ENCODE measurements at regions not wholly inside any gene's neighbourhood (a gene's known extent, or its start where the extent isn't known, plus 50 kb on each side); places are given as distances from the start of the nearest gene placed in this dataset.

DNA sequence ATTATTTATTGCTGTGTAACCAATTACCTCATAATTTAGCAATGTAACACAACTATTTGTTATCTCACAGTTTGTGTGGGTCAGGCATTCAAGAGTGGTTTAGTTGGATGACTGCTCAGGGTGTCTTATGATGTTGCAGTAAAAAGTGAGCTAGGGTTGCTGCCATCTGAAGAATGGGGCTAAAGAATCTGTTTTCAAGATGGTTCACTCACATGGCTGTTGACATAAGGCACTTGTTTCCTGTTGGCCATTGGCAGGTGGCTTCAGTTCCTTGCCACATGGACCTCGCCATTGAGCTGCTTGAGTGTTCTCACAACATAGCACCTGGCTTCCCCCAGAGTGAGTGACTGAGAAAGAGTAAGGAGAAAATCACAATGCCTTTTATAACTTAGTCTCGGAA is 123.2 kb downstream of the TMEM17 start:
- Histone ChIP-seq H3K4me3 (ENCODE audit: low read length in 2 of 2) (no peak overlapping the region), H3K4me1 (ENCODE audit: control insufficient read depth in 2 of 2, insufficient read depth in 2 of 2, low read length in 2 of 2) (no peaks in the 10 kb centered on the region), H3K36me3 (ENCODE audit: control insufficient read depth in 2 of 2, insufficient read depth in 2 of 2, low read length in 1 of 2) (no peaks in the 10 kb centered on the region), H3K27ac (ENCODE audit: low read depth in 1 of 2, low read length in 1 of 2) (no peak overlapping the region), H3K27me3 (ENCODE audit: control insufficient read depth in 2 of 2, insufficient read depth in 1 of 2, low read length in 1 of 2) (no peaks in the 10 kb centered on the region), H3K9me3 (ENCODE audit: control insufficient read depth in 2 of 2, insufficient read depth in 1 of 2, low read length in 1 of 2) (peaks cover 0 to 9% of the 10 kb centered on the region in 2 donors)
- 84% methylated on average over 2 of the region's 2 CpGs for WGBS
- DNase-seq (ENCODE audit: low read depth in 6 of 9, low spot score in 9 of 9) = peak in 1 of 9 donors; percentile 15

GRCh38 chr2:62382122-62382521 is 123.9 kb downstream of the TMEM17 start:
- Histone ChIP-seq H3K27me3 (ENCODE audit: control insufficient read depth in 2 of 2, insufficient read depth in 1 of 2, low read length in 1 of 2) (no peaks in the 10 kb centered on the region), H3K4me1 (ENCODE audit: control insufficient read depth in 2 of 2, insufficient read depth in 2 of 2, low read length in 2 of 2) (no peaks in the 10 kb centered on the region), H3K9me3 (ENCODE audit: control insufficient read depth in 2 of 2, insufficient read depth in 1 of 2, low read length in 1 of 2) (peaks cover 0 to 9% of the 10 kb centered on the region in 2 donors), H3K4me3 (ENCODE audit: low read length in 2 of 2) (no peak overlapping the region), H3K36me3 (ENCODE audit: control insufficient read depth in 2 of 2, insufficient read depth in 2 of 2, low read length in 1 of 2) (no peaks in the 10 kb centered on the region), H3K27ac (ENCODE audit: low read depth in 1 of 2, low read length in 1 of 2) (no peak overlapping the region)
- DNase-seq (ENCODE audit: low read depth in 6 of 9, low spot score in 9 of 9) = no peak
- WGBS = 16% methylated on average over 2 of the region's 2 CpGs

DNA sequence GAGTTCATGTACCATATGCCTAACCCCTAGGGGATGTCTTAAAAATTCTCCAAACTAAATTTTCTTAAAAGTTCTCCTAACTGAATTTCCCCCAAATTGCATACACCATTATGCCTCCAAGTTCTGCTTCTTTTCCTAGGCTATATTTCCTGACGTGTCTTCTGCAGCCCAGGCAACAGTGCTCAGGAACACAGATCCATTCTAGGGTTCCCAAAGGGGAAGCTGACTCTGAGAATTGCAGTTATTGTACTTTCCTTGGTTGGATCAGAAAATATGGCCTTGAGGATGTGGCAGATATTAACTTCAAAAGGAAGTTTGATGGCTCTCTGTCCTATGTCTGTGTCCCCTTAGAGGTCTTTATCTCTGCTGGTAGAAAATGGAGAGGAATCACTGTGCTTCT is 124.3 kb downstream of the TMEM17 start:
- H3K36me3 ChIP-seq (ENCODE audit: control insufficient read depth in 2 of 2, insufficient read depth in 2 of 2, low read length in 1 of 2) = no peaks in the 10 kb centered on the region
- H3K27ac ChIP-seq (ENCODE audit: low read depth in 1 of 2, low read length in 1 of 2) = no peak overlapping the region
- H3K27me3 ChIP-seq (ENCODE audit: control insufficient read depth in 2 of 2, insufficient read depth in 1 of 2, low read length in 1 of 2) = no peaks in the 10 kb centered on the region
- no peak for DNase-seq (ENCODE audit: low read depth in 6 of 9, low spot score in 9 of 9)
- H3K4me1 ChIP-seq (ENCODE audit: control insufficient read depth in 2 of 2, insufficient read depth in 2 of 2, low read length in 2 of 2) = no peaks in the 10 kb centered on the region
- 98% methylated on average over 1 of the region's 1 CpG for WGBS
- H3K9me3 ChIP-seq (ENCODE audit: control insufficient read depth in 2 of 2, insufficient read depth in 1 of 2, low read length in 1 of 2) = peaks cover 0 to 8% of the 10 kb centered on the region in 2 donors
- H3K4me3 ChIP-seq (ENCODE audit: low read length in 2 of 2) = no peak overlapping the region

DNA sequence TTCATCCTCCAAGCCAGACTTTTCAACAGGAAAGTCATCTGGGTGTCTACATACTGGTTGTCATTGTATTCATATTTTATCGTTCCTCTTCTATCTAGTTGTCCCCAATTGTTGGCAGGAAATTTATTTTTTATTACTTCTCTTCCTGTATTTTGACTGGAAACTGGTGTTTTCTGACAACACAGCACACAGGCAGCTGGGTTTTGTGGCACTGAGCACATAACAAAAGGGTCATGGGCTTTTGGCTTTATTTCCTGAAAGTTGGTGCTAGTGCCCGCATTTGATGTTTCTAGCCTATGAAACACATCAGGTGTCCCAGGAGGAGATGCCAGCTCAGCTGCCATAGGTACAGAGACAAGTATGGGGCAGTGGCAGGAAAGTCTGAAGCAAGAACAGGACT is 126.4 kb downstream of the TMEM17 start:
- no peak for DNase-seq (ENCODE audit: low read depth in 6 of 9, low spot score in 9 of 9)
- H3K4me3 ChIP-seq (ENCODE audit: low read length in 2 of 2) = no peak overlapping the region
- no peaks in the 10 kb centered on the region for H3K36me3 ChIP-seq (ENCODE audit: control insufficient read depth in 2 of 2, insufficient read depth in 2 of 2, low read length in 1 of 2)
- H3K27me3 ChIP-seq (ENCODE audit: control insufficient read depth in 2 of 2, insufficient read depth in 1 of 2, low read length in 1 of 2) = no peaks in the 10 kb centered on the region
- no peaks in the 10 kb centered on the region for H3K4me1 ChIP-seq (ENCODE audit: control insufficient read depth in 2 of 2, insufficient read depth in 2 of 2, low read length in 2 of 2)
- H3K27ac ChIP-seq (ENCODE audit: low read depth in 1 of 2, low read length in 1 of 2) = no peak overlapping the region
- WGBS = 47% methylated on average over 2 of the region's 2 CpGs
- no peaks in the 10 kb centered on the region for H3K9me3 ChIP-seq (ENCODE audit: control insufficient read depth in 2 of 2, insufficient read depth in 1 of 2, low read length in 1 of 2)

- DNase-seq (ENCODE audit: low read depth in 6 of 9, low spot score in 9 of 9) = no peak
- Histone ChIP-seq H3K27ac (ENCODE audit: low read depth in 1 of 2, low read length in 1 of 2) (no peak overlapping the region), H3K9me3 (ENCODE audit: control insufficient read depth in 2 of 2, insufficient read depth in 1 of 2, low read length in 1 of 2) (peaks cover 0 to 5% of the 10 kb centered on the region in 2 donors), H3K27me3 (ENCODE audit: control insufficient read depth in 2 of 2, insufficient read depth in 1 of 2, low read length in 1 of 2) (no peaks in the 10 kb centered on the region), H3K4me3 (ENCODE audit: low read length in 2 of 2) (no peak overlapping the region), H3K4me1 (ENCODE audit: control insufficient read depth in 2 of 2, insufficient read depth in 2 of 2, low read length in 2 of 2) (no peaks in the 10 kb centered on the region), H3K36me3 (ENCODE audit: control insufficient read depth in 2 of 2, insufficient read depth in 2 of 2, low read length in 1 of 2) (no peaks in the 10 kb centered on the region)
- WGBS = 96% methylated on average over 1 of the region's 1 CpG
These were observed 130.9 kb downstream of the TMEM17 start for GRCh38 chr2:62375113-62375420.

DNA sequence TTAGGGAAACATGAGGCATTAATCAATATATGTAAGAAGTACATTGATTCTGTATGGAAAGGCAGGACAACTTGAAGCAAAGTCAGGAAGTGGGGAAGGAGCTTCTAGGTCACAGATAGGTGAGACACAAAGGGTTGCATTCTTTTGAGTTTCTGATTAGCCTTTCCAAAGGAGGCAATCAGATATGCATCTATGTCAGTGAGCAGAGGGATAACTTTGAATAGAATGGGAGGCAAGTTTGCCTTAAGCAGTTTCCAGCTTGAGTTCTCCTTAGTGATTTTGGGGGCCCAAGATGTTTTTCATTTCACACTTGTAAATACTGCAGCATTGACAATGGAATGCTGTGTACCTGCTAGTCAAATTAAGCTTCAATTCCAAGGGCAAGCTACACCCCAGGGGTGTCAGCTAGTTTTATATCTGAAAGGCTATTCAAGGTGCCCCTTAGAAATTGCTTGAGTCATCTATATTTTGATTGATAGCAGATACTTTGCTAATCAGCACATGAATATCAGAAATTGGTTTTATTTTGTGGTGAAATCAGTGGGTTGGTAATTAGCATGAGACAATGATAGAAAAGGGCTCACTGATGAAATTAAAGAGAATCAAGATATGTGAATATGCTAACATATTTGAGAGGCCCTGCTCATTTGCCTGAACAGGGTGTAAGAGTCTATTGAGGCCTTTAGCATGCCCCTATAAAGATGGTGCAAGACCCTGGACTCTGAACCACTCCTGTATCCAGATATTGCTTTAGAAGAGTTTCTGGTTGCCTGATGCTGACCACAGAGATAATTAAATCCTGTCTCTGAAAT is 131.5 kb downstream of the TMEM17 start:
- Histone ChIP-seq H3K27me3 (ENCODE audit: control insufficient read depth in 2 of 2, insufficient read depth in 1 of 2, low read length in 1 of 2) (no peaks in the 10 kb centered on the region), H3K36me3 (ENCODE audit: control insufficient read depth in 2 of 2, insufficient read depth in 2 of 2, low read length in 1 of 2) (no peaks in the 10 kb centered on the region), H3K4me3 (ENCODE audit: low read length in 2 of 2) (no peak overlapping the region), H3K4me1 (ENCODE audit: control insufficient read depth in 2 of 2, insufficient read depth in 2 of 2, low read length in 2 of 2) (peaks cover 0 to 1% of the 10 kb centered on the region in 2 donors), H3K9me3 (ENCODE audit: control insufficient read depth in 2 of 2, insufficient read depth in 1 of 2, low read length in 1 of 2) (peaks cover 0 to 5% of the 10 kb centered on the region in 2 donors), H3K27ac (ENCODE audit: low read depth in 1 of 2, low read length in 1 of 2) (no peak overlapping the region)
- no peak for DNase-seq (ENCODE audit: low read depth in 6 of 9, low spot score in 9 of 9)

DNA sequence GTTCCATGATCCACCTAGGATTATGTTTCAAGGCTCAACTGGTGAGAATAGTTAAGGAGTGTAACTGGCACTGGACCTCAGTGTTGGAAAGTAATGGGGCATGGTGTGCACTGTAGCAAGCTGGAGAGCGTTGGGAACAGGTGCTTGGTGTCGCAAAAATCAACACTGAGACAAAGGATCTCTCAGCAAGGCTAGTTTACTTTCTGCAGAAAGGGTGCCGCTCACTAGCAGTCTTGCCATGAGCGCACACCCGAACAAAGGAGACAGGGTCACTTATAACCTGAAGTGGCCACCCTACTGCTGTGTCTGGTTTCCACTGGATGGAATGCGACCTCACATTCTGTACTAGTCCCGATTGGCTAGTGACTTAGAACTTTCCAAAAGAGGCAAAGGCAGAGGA is 133.2 kb downstream of the TMEM17 start:
- Histone ChIP-seq H3K27ac (ENCODE audit: low read depth in 1 of 2, low read length in 1 of 2) (no peak overlapping the region), H3K27me3 (ENCODE audit: control insufficient read depth in 2 of 2, insufficient read depth in 1 of 2, low read length in 1 of 2) (no peaks in the 10 kb centered on the region), H3K4me3 (ENCODE audit: low read length in 2 of 2) (no peak overlapping the region), H3K4me1 (ENCODE audit: control insufficient read depth in 2 of 2, insufficient read depth in 2 of 2, low read length in 2 of 2) (peaks cover 0 to 2% of the 10 kb centered on the region in 2 donors), H3K9me3 (ENCODE audit: control insufficient read depth in 2 of 2, insufficient read depth in 1 of 2, low read length in 1 of 2) (peaks cover 0 to 5% of the 10 kb centered on the region in 2 donors), H3K36me3 (ENCODE audit: control insufficient read depth in 2 of 2, insufficient read depth in 2 of 2, low read length in 1 of 2) (no peaks in the 10 kb centered on the region)
- WGBS = 98% methylated on average over 7 of the region's 7 CpGs
- DNase-seq (ENCODE audit: low read depth in 6 of 9, low spot score in 9 of 9) = no peak

DNA sequence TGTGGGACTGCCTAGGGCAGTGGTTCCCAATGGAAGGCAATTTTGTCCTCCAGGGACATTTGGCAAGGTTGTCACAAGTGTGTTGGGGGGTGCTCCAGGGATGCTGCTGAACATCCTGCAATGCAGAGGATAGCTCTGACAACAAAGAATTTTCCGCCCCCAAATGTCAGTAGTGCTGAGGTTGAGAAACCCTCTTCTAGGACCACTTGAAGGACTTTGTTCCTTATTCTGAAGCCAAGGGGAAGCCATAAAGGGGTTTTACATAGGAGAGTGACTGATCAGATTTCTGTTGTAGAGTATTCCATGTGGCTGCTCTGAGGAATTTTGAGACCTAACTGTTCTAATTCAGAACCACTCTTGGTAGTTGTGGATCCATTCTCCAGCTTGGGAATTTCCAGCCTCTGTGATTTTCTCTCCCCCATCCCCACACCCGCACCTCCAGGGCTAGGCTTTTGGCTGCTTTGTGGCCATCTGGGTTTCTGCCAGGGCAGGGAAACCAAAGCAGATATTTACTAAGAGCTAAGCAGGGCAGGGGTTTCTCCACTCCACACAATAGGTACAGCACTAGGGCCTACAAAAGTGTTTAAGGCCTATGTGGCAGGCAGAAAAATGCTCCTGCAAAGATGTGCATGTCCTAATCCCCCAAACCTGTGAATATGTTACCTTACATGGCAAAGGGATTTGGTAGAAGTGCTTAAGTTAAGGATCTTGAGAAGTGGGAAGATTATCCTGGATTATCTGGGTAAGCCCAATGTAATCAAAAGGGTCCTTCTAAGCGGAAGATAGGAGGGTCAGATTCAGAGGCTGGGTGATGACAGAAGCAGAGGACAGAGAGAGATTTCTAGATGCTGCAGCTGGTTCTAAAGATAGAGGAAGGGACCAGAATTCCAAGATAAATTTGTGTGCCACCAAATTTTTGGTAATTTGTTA is 135.4 kb downstream of the TMEM17 start:
- Histone ChIP-seq H3K4me3 (ENCODE audit: low read length in 2 of 2) (no peak overlapping the region), H3K4me1 (ENCODE audit: control insufficient read depth in 2 of 2, insufficient read depth in 2 of 2, low read length in 2 of 2) (peaks cover 0 to 2% of the 10 kb centered on the region in 2 donors), H3K27me3 (ENCODE audit: control insufficient read depth in 2 of 2, insufficient read depth in 1 of 2, low read length in 1 of 2) (no peaks in the 10 kb centered on the region), H3K27ac (ENCODE audit: low read depth in 1 of 2, low read length in 1 of 2) (no peak overlapping the region), H3K36me3 (ENCODE audit: control insufficient read depth in 2 of 2, insufficient read depth in 2 of 2, low read length in 1 of 2) (no peaks in the 10 kb centered on the region), H3K9me3 (ENCODE audit: control insufficient read depth in 2 of 2, insufficient read depth in 1 of 2, low read length in 1 of 2) (peaks cover 0 to 5% of the 10 kb centered on the region in 2 donors)
- WGBS = 97% methylated on average over 3 of the region's 3 CpGs
- DNase-seq (ENCODE audit: low read depth in 6 of 9, low spot score in 9 of 9) = no peak

DNA sequence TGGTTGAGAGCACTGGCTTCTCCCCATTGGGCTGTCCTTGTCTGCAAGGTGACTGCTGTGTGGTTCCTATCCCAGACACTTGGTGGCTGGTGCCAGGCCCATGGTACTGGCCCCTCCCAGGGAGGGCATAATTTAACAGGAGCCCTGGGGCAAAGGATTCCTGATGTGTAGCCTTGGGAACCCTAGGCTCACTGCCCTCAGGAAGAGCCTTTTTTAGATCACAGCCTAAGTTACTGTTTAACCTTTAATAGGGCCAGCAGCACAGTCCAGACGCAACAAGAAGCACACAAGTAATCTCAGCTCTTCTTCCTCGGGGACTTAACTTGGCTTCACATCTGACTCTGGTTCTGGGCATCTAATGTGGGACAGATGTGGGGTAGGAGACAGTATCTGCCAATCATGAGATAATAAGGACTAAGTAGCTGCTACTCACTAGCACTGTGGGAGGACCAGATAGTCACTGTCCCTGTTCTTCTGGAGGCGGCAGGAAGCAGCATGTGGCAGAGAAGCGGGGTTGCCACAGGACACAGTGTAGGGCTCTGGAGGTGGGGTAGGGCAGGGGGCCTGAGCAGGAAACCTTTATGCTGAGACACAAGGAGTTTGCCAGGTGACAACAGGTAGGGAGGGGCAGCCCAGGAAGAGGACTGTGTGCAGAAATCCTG is 136.3 kb downstream of the TMEM17 start:
- no peak overlapping the region for H3K27ac ChIP-seq (ENCODE audit: low read depth in 1 of 2, low read length in 1 of 2)
- DNase-seq (ENCODE audit: low read depth in 6 of 9, low spot score in 9 of 9) = no peak
- WGBS = 76% methylated on average over 4 of the region's 4 CpGs

More for the DNA sequence above, 136.3 kb downstream of the TMEM17 start:
- H3K4me3 ChIP-seq (ENCODE audit: low read length in 2 of 2) = no peak overlapping the region
- peaks cover 0 to 5% of the 10 kb centered on the region in 2 donors for H3K9me3 ChIP-seq (ENCODE audit: control insufficient read depth in 2 of 2, insufficient read depth in 1 of 2, low read length in 1 of 2)
- H3K4me1 ChIP-seq (ENCODE audit: control insufficient read depth in 2 of 2, insufficient read depth in 2 of 2, low read length in 2 of 2) = peaks cover 0 to 2% of the 10 kb centered on the region in 2 donors
- no peaks in the 10 kb centered on the region for H3K36me3 ChIP-seq (ENCODE audit: control insufficient read depth in 2 of 2, insufficient read depth in 2 of 2, low read length in 1 of 2)
- H3K27me3 ChIP-seq (ENCODE audit: control insufficient read depth in 2 of 2, insufficient read depth in 1 of 2, low read length in 1 of 2) = no peaks in the 10 kb centered on the region

Measured in thymus (tissue), 11 donors.